Activated CD4-positive, alpha-beta T cell treated with anti-CD3 and anti-CD28 coated beads, Interleukin-2, amount 10 ng/mL, durations not matched to agents 7 days and 5 days (primary cell): ENCODE measurements at regions not wholly inside any gene's neighbourhood (a gene's known extent, or its start where the extent isn't known, plus 50 kb on each side); places are given as distances from the start of the nearest gene placed in this dataset.

ENCODE experiments used
- CTCF ChIA-PET: fragments of 350-600 bp; sonication (Branson Sonifier 250); formaldehyde crosslinking; loops from one replicate; lab custom pipeline; 2021; ENCODE audit warnings: antibody characterized with exemption; lab: Charles Lee
- POLR2A ChIA-PET: fragments of 350-600 bp; sonication (Branson Sonifier 250); formaldehyde crosslinking; loops from one replicate; lab custom pipeline; 2021; ENCODE audit warnings: antibody characterized with exemption; lab: Charles Lee
- DNase-seq: peaks from one replicate; pipeline ENCODE4 v3.0.0-alpha.2; 2020
- H3K27ac Mint-ChIP-seq: one replicate; pipeline ENCODE4 v1.8.0; 2021; ENCODE audit warnings: mild to moderate bottlenecking, moderate library complexity, mixed read lengths
- H3K27me3 Mint-ChIP-seq: one replicate; pipeline ENCODE4 v1.8.0; 2021; ENCODE audit warnings: mixed read lengths
- H3K36me3 Mint-ChIP-seq: one replicate; pipeline ENCODE4 v1.8.0; 2021; ENCODE audit warnings: low read depth, mixed read lengths
- H3K4me1 Mint-ChIP-seq: one replicate; pipeline ENCODE4 v1.8.0; 2021; ENCODE audit warnings: mixed read lengths
- H3K4me3 Mint-ChIP-seq: one replicate; pipeline ENCODE4 v1.8.0; 2021; ENCODE audit warnings: mild to moderate bottlenecking, moderate library complexity, mixed read lengths
- H3K9me3 Mint-ChIP-seq: one replicate; pipeline ENCODE4 v1.8.0; 2021; ENCODE audit warnings: mixed read lengths

DNA sequence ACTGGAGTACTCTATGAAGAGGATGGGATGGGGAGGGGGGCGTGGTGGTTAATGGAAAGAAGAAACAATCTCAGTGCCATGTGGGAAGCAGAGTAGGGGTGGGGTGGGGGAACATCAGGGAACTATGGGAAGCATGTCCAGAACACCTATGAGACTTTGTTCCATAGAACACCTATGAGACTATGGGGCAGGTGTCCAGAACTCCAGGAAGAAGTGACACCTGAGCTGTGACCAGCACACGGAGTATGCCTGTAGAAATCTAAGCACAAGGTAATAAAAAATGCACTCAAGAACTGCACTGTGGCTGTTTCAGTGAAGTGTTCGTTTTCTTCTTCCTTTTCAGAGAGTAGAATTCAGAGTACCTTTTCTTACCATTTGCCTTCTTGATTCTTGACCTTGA, 704.8 kb upstream of the TENM3 start:
- CTCF ChIA-PET, result no interaction called here
- Mint-ChIP-seq H3K27me3 (no peaks in the 10 kb centered on the region), H3K4me3 (no peak overlapping the region), H3K27ac (no peak overlapping the region), H3K9me3 (no peaks in the 10 kb centered on the region), H3K36me3 (no peaks in the 10 kb centered on the region), H3K4me1 (no peaks in the 10 kb centered on the region)
- POLR2A ChIA-PET, result no interaction called here
- no peak for DNase-seq

DNA sequence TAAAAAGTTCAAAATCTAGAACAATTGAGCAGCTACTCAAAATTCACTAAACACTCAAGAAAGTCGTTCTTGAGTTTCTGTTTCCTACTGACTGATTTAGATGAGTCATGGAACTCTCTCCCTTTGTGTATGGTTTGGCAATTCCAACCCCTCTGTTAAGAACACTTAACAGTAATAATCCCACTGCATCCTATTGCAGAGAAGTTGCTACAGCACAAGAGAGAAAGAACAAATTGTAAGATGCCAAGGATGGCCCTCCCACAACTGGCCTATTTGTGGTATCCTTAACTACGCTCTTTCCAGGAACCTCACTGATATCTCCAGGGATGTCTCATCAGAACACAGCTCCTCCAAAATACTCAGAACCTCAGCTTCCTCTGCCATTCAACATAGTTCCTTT, 701.8 kb upstream of the TENM3 start:
- no peak overlapping the region for H3K27ac Mint-ChIP-seq
- H3K27me3 Mint-ChIP-seq, result no peaks in the 10 kb centered on the region
- no peaks in the 10 kb centered on the region for H3K36me3 Mint-ChIP-seq
- DNase-seq, result no peak
- ChIA-PET CTCF (no interaction called here), POLR2A (no interaction called here)
- H3K9me3 Mint-ChIP-seq, result no peaks in the 10 kb centered on the region
- H3K4me1 Mint-ChIP-seq, result no peaks in the 10 kb centered on the region
- H3K4me3 Mint-ChIP-seq, result no peak overlapping the region

GRCh38 chr4:181548873-181549575, 694.2 kb upstream of the TENM3 start:
- no peak overlapping the region for H3K27ac Mint-ChIP-seq
- no peaks in the 10 kb centered on the region for H3K36me3 Mint-ChIP-seq
- POLR2A ChIA-PET, result no interaction called here
- H3K9me3 Mint-ChIP-seq, result no peaks in the 10 kb centered on the region
- H3K4me1 Mint-ChIP-seq, result no peaks in the 10 kb centered on the region
- no peaks in the 10 kb centered on the region for H3K27me3 Mint-ChIP-seq
- H3K4me3 Mint-ChIP-seq, result no peak overlapping the region
- CTCF ChIA-PET, result no interaction called here
- DNase-seq, result no peak

DNA sequence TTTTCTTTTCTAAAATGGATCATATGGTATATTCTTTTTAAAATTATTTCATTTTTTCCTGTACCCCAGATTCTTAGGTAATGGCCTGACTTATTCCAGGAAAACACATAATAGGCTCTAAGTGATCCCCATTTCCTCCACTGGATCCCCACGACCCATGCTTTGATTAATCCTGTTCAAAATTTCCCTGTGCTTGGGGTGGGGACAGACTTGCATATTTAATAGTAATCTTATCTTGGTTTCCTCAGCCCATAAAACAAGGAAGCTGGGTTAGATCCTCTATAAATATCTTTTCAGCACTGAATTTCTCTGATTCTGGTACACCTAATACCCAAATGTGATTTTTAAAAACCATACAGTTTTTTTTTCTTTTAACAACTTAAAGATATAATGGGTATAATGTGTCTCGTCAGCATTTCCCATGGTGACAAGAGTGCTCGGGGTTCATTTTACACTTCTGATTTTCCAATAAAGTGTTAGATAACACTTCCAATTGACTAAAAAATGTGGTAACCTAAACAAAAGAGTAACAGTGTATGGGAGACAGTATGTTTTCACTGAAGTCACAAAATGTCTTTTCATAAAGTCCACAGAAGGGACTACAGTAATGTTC, 693.5 kb upstream of the TENM3 start:
- Mint-ChIP-seq H3K4me1 (no peaks in the 10 kb centered on the region), H3K27me3 (no peaks in the 10 kb centered on the region), H3K27ac (no peak overlapping the region), H3K4me3 (no peak overlapping the region), H3K9me3 (no peaks in the 10 kb centered on the region), H3K36me3 (no peaks in the 10 kb centered on the region)
- ChIA-PET CTCF (no interaction called here), POLR2A (no interaction called here)
- DNase-seq, result no peak

GRCh38 chr4:181550381-181550780, 692.8 kb upstream of the TENM3 start:
- Mint-ChIP-seq H3K27ac (no peak overlapping the region), H3K27me3 (no peaks in the 10 kb centered on the region)
- POLR2A ChIA-PET, result no interaction called here

DNA sequence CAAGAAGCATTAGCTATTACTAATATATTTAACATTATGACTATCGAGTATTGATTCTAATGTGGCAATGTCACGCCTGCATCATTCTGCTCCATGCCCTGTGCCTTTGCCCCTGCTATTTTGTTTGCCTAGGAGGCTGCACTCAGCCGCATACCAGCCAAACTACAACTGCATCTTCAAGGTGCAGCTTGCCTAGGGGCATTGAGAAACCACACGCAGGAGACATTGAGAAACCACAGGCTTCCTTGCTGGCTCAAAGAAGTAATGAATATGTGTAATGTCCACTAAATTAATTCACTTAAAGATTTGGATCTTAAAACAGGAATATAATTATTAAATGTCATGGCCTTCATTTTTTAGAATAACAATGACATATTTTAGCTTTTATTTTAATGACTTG, 683.6 kb upstream of the TENM3 start:
- POLR2A ChIA-PET, result no interaction called here
- CTCF ChIA-PET, result no interaction called here
- H3K27ac Mint-ChIP-seq, result no peak overlapping the region
- H3K4me3 Mint-ChIP-seq, result no peak overlapping the region
- no peaks in the 10 kb centered on the region for H3K4me1 Mint-ChIP-seq
- no peaks in the 10 kb centered on the region for H3K9me3 Mint-ChIP-seq
- H3K36me3 Mint-ChIP-seq, result no peaks in the 10 kb centered on the region
- H3K27me3 Mint-ChIP-seq, result no peaks in the 10 kb centered on the region
- no peak for DNase-seq

More at GRCh38 chr4:181550381-181550780, 692.8 kb upstream of the TENM3 start:
- CTCF ChIA-PET, result no interaction called here
- no peak for DNase-seq
- Mint-ChIP-seq H3K4me1 (no peaks in the 10 kb centered on the region), H3K36me3 (no peaks in the 10 kb centered on the region), H3K4me3 (no peak overlapping the region), H3K9me3 (no peaks in the 10 kb centered on the region)

- ChIA-PET CTCF (no interaction called here), POLR2A (no interaction called here)
- no peak for DNase-seq
- H3K4me1 Mint-ChIP-seq, result no peaks in the 10 kb centered on the region
- no peaks in the 10 kb centered on the region for H3K27me3 Mint-ChIP-seq
- no peaks in the 10 kb centered on the region for H3K36me3 Mint-ChIP-seq
- H3K27ac Mint-ChIP-seq, result no peak overlapping the region
- H3K9me3 Mint-ChIP-seq, result no peaks in the 10 kb centered on the region
- no peak overlapping the region for H3K4me3 Mint-ChIP-seq
Observed at GRCh38 chr4:181562399-181562798, 680.8 kb upstream of the TENM3 start.

- no peaks in the 10 kb centered on the region for H3K9me3 Mint-ChIP-seq
Observed at GRCh38 chr4:181564625-181565024, 678.6 kb upstream of the TENM3 start.

GRCh38 chr4:181566490-181566889, 676.7 kb upstream of the TENM3 start:
- CTCF ChIA-PET, result no interaction called here

More at GRCh38 chr4:181564625-181565024, 678.6 kb upstream of the TENM3 start:
- no peak overlapping the region for H3K4me3 Mint-ChIP-seq
- ChIA-PET CTCF (no interaction called here), POLR2A (no interaction called here)
- H3K36me3 Mint-ChIP-seq, result no peaks in the 10 kb centered on the region
- no peaks in the 10 kb centered on the region for H3K27me3 Mint-ChIP-seq
- no peak for DNase-seq
- no peak overlapping the region for H3K27ac Mint-ChIP-seq
- H3K4me1 Mint-ChIP-seq, result no peaks in the 10 kb centered on the region

GRCh38 chr4:181569553-181569952, 673.6 kb upstream of the TENM3 start:
- Mint-ChIP-seq H3K4me1 (no peaks in the 10 kb centered on the region), H3K27ac (no peak overlapping the region), H3K36me3 (no peaks in the 10 kb centered on the region), H3K9me3 (no peaks in the 10 kb centered on the region), H3K27me3 (no peaks in the 10 kb centered on the region), H3K4me3 (no peak overlapping the region)
- ChIA-PET CTCF (no interaction called here), POLR2A (no interaction called here)
- DNase-seq, result no peak

More at GRCh38 chr4:181566490-181566889, 676.7 kb upstream of the TENM3 start:
- POLR2A ChIA-PET, result no interaction called here
- Mint-ChIP-seq H3K9me3 (no peaks in the 10 kb centered on the region), H3K27me3 (no peaks in the 10 kb centered on the region), H3K27ac (no peak overlapping the region), H3K4me1 (no peaks in the 10 kb centered on the region), H3K4me3 (no peak overlapping the region), H3K36me3 (no peaks in the 10 kb centered on the region)
- no peak for DNase-seq

DNA sequence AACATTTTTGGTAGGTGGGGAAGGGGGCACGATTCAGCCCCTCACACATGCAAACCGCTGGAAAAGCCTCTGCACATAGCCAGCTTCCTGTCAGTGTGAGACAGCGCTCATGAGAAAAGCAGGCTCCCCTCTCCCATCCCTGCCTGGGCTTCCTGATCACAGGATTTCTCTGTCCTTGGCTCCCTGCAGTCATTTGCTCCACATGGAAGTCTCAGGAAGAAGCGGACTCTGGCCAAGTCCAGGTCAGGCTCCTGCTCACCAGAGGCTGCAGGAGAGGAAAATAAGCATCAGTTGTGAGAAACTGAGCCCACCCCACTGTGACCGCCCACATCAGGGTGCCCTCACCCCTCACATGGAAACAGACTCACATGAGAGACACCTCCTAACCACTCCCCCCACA, 664.3 kb upstream of the TENM3 start:
- ChIA-PET POLR2A (no interaction called here), CTCF (no interaction called here)
- H3K36me3 Mint-ChIP-seq, result no peaks in the 10 kb centered on the region
- H3K9me3 Mint-ChIP-seq, result peaks cover 7% of the 10 kb centered on the region
- no peaks in the 10 kb centered on the region for H3K27me3 Mint-ChIP-seq
- no peak overlapping the region for H3K27ac Mint-ChIP-seq
- DNase-seq, result no peak
- H3K4me3 Mint-ChIP-seq, result no peak overlapping the region
- no peaks in the 10 kb centered on the region for H3K4me1 Mint-ChIP-seq

DNA sequence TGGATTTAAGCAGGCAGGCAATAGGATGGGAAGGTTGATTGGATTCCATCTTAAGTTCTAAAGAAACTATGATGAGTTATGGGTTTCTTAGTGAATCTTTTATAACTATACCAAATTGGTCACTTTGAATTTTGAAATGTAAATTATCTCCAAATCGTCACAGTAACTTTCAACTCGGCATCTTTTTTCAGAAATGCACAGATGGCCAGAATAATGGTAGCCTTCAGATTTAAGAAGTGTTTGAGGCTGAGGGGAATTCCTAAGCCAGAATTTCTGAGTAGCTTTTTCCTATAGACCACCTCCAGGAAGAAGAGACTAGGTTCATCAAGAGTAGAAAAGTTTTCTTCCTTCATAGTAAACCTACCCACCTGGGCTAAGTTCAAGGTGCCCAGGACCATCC, 663.7 kb upstream of the TENM3 start:
- no peak overlapping the region for H3K27ac Mint-ChIP-seq
- no peak overlapping the region for H3K4me3 Mint-ChIP-seq
- POLR2A ChIA-PET, result no interaction called here
- no peaks in the 10 kb centered on the region for H3K27me3 Mint-ChIP-seq
- no peaks in the 10 kb centered on the region for H3K36me3 Mint-ChIP-seq
- H3K9me3 Mint-ChIP-seq, result peaks cover 7% of the 10 kb centered on the region
- no peaks in the 10 kb centered on the region for H3K4me1 Mint-ChIP-seq
- CTCF ChIA-PET, result no interaction called here
- DNase-seq, result no peak

- Mint-ChIP-seq H3K36me3 (no peaks in the 10 kb centered on the region), H3K4me3 (no peak overlapping the region), H3K27me3 (no peaks in the 10 kb centered on the region), H3K27ac (no peak overlapping the region), H3K9me3 (peaks cover 2% of the 10 kb centered on the region), H3K4me1 (no peaks in the 10 kb centered on the region)
- DNase-seq, result no peak
- CTCF ChIA-PET, result no interaction called here
- POLR2A ChIA-PET, result interaction anchor here (0.7 kb wide), 1 partner anchor 1018 kb away, joined by 5 read pairs; no protein-coding TSS in a partner anchor
Observed at GRCh38 chr4:181581983-181582382, 661.2 kb upstream of the TENM3 start.

DNA sequence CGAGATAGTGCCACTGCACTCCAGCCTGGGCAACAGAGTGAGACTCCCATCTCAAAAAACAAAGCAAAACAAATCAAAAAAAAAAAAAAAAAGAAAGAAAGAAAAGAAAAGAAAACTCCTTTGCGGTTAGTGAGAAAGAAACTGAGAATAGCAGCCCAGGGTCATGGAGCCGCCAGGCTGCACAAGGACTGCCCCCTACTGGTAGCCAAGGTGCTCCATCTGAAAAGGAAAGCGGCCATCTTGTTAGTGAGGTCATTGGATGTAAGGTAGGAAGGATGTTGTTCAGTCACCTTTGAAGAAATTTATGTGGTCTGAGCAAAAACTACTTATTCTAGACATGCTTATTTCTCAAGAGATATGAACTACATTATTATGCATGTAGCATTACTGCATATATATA, 660.6 kb upstream of the TENM3 start:
- DNase-seq, result no peak
- H3K36me3 Mint-ChIP-seq, result no peaks in the 10 kb centered on the region
- no peak overlapping the region for H3K27ac Mint-ChIP-seq
- H3K9me3 Mint-ChIP-seq, result no peaks in the 10 kb centered on the region
- ChIA-PET POLR2A (no interaction called here), CTCF (no interaction called here)
- no peaks in the 10 kb centered on the region for H3K4me1 Mint-ChIP-seq
- H3K27me3 Mint-ChIP-seq, result no peaks in the 10 kb centered on the region
- no peak overlapping the region for H3K4me3 Mint-ChIP-seq
